GM18502 (cell line): ENCODE measurements at regions not wholly inside any gene's neighbourhood (a gene's known extent, or its start where the extent isn't known, plus 50 kb on each side); places are given as distances from the start of the nearest gene placed in this dataset.

Experiments
- ATAC-seq: cut with Tn5 transposase; IDR thresholded peaks from one replicate; pipeline ENCODE4 v1.9.1; 2021; ENCODE audit warnings: mild to moderate bottlenecking; ENCODE audit not compliant: unreplicated experiment, poor library complexity

DNA sequence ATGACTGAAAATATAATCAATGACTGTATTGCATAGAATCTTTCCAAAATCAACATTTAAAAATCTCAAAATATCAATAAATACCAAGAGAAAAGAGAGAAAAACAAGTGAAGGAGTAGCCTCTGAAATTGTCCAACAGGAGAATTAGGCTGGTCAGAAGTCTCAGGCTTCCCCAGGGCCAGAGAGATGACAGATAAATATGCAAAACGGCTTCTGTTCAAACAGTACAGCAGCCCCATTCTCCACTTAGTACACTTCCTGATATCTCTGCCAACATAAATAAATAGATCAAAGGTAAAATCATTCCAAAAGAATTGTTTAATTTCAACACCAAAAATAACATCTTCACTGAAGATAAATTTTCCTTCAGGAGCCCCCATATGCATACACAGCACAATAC is 204.7 kb upstream of the GABRA2 start:
- ATAC-seq = no peak

- no peak for ATAC-seq
Observed at GRCh38 chr4:46586566-46586965, 196.6 kb upstream of the GABRA2 start.

DNA sequence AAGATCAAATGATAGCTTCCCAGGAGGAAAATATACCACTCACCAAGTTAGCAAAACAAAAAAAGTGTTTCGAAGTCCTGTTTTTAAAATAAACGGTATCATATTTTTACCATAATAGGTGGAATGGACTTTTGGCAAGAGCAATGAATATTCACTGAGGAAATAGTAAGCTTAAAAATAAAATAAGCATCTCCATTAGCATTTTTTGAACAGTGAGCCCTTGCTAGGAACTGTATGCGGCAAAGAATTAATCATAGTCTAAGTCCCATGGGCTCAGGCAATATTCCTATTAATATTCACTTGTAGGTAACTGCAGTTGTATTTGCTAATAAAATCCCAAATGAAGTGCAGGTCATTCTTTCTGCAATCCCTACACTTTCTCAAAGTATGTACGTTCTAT is 191.7 kb upstream of the GABRA2 start:
- no peak for ATAC-seq

DNA sequence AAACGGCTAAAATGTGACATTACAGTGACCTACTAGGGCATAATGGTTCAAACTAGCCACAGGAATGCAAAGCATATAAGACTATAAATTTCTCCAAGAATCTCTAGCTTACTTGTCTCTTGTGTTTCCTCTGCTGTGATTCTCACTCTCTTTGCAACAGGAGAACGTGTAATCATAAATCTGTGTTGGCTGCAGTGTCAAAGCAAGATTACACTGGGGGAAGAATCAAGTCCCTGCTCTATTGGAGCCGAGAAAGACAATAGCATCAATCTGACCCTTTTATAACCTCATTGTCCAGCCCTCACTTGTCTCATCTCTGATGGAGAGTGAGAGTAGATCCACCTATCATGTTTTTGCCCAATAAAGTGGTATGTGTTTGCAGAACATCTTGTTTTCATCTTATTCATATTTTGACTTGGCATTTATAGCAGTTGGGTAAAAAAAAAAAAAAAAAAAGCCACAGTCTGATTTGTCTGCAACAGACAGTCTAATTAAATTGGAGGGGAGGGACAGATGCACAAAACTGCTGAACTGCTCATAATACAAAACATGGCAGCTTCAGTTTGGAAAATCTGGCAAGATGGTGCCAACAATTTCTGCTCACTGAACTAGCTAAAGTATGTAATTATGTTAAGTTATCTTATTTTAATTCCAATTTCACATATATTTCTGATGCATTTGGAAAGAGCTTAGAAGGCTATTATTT is 165.0 kb upstream of the GABRA2 start:
- ATAC-seq = no peak

DNA sequence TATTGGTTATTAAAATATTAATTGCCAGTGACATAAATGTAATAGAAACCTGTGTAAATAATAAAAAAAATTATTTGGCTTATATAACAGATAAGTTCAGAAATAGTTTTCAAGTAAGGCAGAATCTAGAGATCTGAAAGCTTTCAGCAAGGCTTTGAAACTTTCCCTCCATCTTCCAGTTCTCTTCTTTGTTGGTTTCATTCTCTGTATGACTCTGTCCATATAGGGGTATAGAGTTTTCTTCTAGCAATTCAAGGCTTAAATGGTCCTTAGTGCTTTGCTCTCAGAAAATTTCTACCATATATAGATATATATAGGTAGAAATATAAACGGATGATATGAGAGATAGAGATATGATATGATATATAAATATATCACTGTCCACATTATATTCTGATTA is 160.5 kb upstream of the GABRA2 start:
- ATAC-seq = peak; percentile 76

DNA sequence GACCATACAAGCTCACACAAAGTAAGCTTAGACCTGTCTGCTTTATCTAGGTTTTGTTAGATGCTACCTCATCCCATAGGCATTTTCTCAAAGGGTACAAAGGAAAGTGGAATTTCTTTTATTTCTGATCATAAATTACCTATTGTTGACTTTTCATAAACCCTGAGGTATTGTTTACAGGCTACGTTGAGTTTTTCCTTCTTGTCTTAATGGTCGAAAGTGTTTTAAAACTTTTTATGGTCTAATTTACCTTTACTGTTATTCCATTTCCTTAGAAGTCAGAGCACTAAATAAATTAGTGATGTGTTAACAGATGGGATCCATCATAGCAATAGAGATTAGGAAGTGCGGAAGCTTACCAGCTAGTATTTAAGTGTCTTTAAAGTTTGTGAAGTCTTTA is 159.2 kb upstream of the GABRA2 start:
- no peak for ATAC-seq

- no peak for ATAC-seq
Observed at GRCh38 chr4:46524751-46525150, 134.8 kb upstream of the GABRA2 start.

GRCh38 chr4:46520361-46520760 is 130.4 kb upstream of the GABRA2 start:
- ATAC-seq = no peak

GRCh38 chr4:46515940-46516339 is 126.0 kb upstream of the GABRA2 start:
- no peak for ATAC-seq

DNA sequence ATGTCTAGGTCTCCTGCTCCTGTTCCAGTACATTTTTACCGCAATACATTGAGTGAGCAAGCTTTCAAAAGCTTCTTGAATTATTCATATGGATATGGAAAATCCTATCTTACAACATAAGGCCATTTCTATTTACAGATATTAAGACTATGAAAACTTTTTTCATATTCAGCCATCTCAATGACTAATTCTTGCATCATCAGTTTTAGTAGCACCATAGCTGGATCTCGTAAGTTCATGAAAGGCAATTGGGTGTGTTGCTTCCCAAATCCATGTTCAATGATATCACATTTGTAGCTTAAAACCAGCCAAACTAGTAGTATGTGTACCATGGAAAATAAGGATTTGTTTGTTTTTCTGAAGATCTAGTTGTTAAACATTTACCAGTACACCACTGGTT is 118.3 kb upstream of the GABRA2 start:
- ATAC-seq = no peak

GRCh38 chr4:46506876-46507275 is 116.9 kb upstream of the GABRA2 start:
- ATAC-seq = no peak

DNA sequence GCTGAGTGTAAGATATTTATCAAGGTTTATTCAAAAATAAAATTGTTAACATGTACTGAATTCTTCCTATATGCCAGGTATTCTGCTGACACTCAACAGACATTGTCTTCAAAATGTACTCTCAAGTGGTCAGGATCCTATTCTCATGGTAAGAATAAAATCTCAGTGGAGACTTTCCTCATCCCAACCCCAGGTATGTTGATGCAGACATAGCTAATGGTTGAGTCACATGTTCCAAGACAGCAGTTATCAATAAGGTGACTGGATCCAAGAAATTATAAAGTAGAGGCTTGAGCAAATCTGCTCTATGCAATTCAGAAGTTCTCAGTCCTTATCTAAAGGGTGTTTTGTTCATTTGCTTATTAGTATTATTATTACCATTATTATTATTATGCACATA is 115.2 kb upstream of the GABRA2 start:
- no peak for ATAC-seq

GRCh38 chr4:46503739-46504138 is 113.8 kb upstream of the GABRA2 start:
- ATAC-seq = no peak

DNA sequence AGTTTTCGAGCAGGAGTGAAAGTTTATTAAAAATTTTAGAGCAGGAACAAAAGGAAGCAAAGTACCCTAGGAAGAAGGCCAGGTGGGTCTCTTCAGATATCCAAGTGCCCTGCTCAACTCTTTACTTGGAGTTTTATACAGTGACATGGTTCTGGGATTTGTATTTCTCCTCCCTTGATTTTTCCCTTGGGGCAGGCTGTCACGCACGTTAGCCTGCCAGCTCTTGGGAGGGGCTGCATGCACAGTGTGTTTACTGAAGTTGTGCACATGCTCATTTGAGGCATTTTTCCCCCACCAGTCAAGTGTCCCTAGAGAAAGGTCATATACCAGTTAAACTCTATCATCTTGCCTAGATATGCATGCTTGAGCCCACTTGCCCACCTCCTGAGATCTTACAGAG is 102.5 kb upstream of the GABRA2 start:
- no peak for ATAC-seq

DNA sequence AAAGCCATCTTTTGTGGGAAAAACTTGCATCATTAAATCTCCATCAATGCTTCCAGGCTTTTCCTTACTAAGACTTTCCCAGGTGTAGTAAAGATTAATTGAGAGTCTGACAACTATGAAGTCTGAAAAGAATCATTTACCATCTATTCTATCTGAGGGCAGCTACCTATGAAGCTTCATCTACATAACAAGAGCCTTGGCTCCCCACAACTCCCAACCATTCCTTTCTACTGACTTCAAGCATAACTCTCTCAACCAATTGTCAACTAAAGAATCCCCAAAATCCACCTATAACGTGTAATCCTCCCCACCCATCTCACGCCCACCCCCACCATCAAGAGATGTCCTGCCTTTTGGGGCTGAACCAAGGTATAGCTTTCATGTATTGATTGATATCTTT is 101.5 kb upstream of the GABRA2 start:
- no peak for ATAC-seq

GRCh38 chr4:46484881-46485280 is 95.0 kb upstream of the GABRA2 start:
- no peak for ATAC-seq

GRCh38 chr4:46462733-46463132 is 72.8 kb upstream of the GABRA2 start:
- ATAC-seq = no peak

GRCh38 chr4:46459308-46459707 is 69.4 kb upstream of the GABRA2 start:
- no peak for ATAC-seq

- ATAC-seq = no peak
Observed at GRCh38 chr4:46450556-46450955, 60.6 kb upstream of the GABRA2 start.

DNA sequence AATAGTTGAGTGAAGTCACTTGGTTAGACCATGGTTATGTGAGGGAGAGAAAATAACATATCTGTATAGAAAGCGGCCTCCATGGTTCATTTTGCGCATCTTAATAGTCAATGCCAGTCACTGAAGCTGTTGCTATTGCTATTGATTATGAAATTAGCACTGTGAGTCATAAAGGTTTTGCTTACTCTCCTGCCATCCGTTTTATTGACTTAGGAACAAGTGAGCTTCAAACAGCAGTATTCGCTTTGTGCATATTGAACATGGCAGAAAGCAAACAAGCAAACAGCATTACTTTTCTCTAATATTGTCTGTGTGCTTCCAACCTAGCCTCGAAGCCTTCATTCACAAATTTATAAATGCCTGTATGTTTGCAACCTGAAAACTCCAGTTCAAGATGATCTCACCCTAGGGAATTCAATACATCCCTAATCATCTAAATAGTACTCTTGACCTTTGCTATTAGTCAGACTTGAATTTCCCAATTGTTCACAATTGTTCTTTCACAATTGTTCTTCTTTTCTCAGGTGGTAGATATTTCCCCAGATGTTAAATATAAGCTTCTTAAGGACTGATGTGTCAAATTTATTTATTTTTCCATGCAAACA is 55.9 kb upstream of the GABRA2 start:
- ATAC-seq = no peak

DNA sequence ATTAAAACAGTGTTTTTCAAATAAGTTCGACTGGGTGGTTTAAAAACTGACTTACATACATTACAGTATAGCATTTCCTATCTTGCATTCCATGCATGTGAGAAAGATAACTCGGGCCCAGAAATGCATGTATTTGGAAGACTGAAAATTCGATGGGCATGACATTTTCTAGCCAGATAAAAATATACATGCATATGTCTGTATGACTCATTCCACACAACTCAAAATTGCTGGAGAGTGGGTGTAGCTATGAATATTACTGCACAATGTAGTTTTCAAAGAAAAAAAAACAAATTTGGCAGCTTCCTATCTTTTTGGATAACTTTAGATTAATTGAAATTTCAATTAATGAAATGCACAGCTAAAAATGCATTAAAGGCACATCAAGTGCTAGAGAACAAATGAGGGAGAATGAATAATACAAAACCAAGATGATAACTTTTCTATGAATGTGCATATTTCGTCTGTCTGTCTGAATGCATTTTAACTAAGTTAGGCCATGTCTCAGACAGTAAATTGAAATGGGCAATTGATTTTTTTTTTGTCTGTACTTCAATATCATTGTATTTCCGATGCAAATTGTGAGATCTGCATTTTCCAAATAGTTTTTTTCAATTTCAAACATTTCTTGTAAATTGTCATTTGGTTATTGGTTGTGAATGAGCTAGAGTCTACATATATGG is 54.5 kb upstream of the GABRA2 start:
- ATAC-seq = no peak

DNA sequence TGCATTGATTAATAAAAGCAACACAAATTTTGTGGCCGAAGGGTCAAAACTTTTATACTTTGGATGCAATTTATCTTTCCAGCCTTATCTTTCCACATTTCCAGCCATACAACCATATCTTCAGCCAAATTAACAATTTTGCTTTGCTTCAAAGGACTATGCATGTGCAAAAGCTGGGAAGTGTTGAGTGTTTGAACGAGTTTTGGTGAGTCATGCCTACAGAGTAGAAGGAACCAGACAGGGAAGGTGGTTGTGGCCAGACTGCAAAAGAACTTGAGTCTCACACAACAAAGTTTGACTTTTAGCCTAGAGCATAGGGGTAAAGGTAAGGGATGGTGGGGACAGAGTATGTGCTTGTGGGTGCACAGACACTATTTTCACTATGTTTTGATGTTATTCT is 53.0 kb upstream of the GABRA2 start:
- ATAC-seq = no peak
